PFSK-1 (cell line): ENCODE measurements at regions not wholly inside any gene's neighbourhood (a gene's known extent, or its start where the extent isn't known, plus 50 kb on each side); places are given as distances from the start of the nearest gene placed in this dataset.

Experiments used
- FOXP2 ChIP-seq: optimal IDR thresholded peaks from 2 replicates; pipeline ENCODE3; 2011; ENCODE audit warnings: borderline replicate concordance, control low read depth, inconsistent platforms; ENCODE audit not compliant: insufficient read depth; ENCODE audit errors: extremely low read length, extremely low read depth
- POLR2AphosphoS5 ChIP-seq: IDR thresholded peaks from 2 replicates; pipeline ENCODE4 v1.6.1; 2012; ENCODE audit warnings: low read depth, mild to moderate bottlenecking, control low read depth, low read length, moderate library complexity
- SIN3A ChIP-seq: IDR thresholded peaks from 2 replicates; pipeline ENCODE4 v1.6.1; 2012; ENCODE audit warnings: mild to moderate bottlenecking, low read length, moderate library complexity, borderline replicate concordance; ENCODE audit not compliant: insufficient read depth
- TAF1 ChIP-seq: IDR thresholded peaks from 2 replicates; pipeline ENCODE4 v1.6.1; 2012; ENCODE audit warnings: low read length, control low read depth, borderline replicate concordance; ENCODE audit not compliant: insufficient read depth
- TF ChIP-seq, protein P1 (sequence below), 2 experiments: IDR thresholded peaks; 2 replicates each; pipeline versions ENCODE4 v1.6.1 to v1.8.0; 2011 to 2012; ENCODE audit warnings: low read depth in 2 of 2, low read length in 2 of 2, control low read depth in 1 of 2, inconsistent platforms in 1 of 2, mild to moderate bottlenecking in 1 of 2, moderate library complexity in 1 of 2; ENCODE audit not compliant: insufficient read depth in 1 of 2

DNA sequence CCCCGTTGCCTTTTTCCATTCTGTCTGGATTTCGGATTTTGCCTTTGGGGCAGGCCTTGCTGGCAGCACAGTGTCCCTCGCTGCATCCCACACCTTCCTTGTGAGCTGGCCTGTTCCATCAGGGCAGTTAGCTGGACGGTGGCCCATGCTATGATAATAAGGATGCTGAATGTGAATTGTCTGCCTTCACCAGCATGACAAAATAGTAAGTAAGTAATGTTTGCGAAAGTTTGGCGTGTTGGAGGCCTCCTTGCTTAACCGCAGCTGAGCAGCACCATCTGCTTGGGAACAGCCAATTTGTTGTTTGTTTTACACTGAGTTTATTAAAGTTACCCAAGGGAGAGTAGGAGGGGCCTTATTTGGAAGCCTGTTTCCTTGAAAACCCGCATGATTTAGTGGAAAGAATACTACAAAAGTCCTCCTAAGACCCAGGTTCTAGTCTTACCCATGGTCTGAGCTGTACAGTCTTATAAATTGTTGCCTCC is 469.7 kb upstream of the FANCL start:
- TF ChIP-seq POLR2AphosphoS5, result no peak
- TF ChIP-seq FOXP2, result no peak
- TF ChIP-seq TAF1, result no peak
- TF ChIP-seq, protein P1, sequence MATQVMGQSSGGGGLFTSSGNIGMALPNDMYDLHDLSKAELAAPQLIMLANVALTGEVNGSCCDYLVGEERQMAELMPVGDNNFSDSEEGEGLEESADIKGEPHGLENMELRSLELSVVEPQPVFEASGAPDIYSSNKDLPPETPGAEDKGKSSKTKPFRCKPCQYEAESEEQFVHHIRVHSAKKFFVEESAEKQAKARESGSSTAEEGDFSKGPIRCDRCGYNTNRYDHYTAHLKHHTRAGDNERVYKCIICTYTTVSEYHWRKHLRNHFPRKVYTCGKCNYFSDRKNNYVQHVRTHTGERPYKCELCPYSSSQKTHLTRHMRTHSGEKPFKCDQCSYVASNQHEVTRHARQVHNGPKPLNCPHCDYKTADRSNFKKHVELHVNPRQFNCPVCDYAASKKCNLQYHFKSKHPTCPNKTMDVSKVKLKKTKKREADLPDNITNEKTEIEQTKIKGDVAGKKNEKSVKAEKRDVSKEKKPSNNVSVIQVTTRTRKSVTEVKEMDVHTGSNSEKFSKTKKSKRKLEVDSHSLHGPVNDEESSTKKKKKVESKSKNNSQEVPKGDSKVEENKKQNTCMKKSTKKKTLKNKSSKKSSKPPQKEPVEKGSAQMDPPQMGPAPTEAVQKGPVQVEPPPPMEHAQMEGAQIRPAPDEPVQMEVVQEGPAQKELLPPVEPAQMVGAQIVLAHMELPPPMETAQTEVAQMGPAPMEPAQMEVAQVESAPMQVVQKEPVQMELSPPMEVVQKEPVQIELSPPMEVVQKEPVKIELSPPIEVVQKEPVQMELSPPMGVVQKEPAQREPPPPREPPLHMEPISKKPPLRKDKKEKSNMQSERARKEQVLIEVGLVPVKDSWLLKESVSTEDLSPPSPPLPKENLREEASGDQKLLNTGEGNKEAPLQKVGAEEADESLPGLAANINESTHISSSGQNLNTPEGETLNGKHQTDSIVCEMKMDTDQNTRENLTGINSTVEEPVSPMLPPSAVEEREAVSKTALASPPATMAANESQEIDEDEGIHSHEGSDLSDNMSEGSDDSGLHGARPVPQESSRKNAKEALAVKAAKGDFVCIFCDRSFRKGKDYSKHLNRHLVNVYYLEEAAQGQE (IDR thresholded peaks at IDR 0.05; ENCODE audit: insufficient read depth in 1 of 2, low read depth in 2 of 2, low read length in 2 of 2), result no peak
- no peak for TF ChIP-seq SIN3A

GRCh38 chr2:58709687-58710354 is 468.7 kb upstream of the FANCL start:
- TF ChIP-seq SIN3A (no peak), POLR2AphosphoS5 (no peak), TAF1 (no peak), FOXP2 (no peak)
- TF ChIP-seq, protein P1 (IDR thresholded peaks at IDR 0.05; ENCODE audit: insufficient read depth in 1 of 2, low read depth in 2 of 2, low read length in 2 of 2), result no peak

- TF ChIP-seq POLR2AphosphoS5 (no peak), SIN3A (no peak), TAF1 (no peak), FOXP2 (no peak)
- TF ChIP-seq, protein P1 (IDR thresholded peaks at IDR 0.05; ENCODE audit: insufficient read depth in 1 of 2, low read depth in 2 of 2, low read length in 2 of 2), result no peak
Measured at GRCh38 chr2:58709274-58709673, 468.1 kb upstream of the FANCL start.

DNA sequence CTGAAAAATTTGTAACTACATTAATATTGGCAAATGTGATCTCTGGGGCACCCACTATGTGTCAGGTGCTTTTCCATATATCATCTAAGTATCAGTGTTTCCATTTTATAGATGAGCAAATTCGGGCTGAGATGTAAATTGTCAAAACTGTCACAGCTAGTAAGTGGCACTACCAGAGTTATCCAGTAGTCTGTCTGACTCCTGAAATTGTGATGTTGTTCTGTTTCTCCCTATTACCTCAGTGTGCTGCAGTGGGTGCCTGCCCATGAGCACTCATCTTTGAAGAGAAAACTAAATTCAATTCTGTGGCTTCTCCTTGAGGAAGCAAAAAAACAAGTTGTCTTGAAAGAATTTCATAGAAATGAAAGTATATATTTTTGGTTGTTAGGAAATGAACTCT is 467.4 kb upstream of the FANCL start:
- TF ChIP-seq TAF1, result no peak
- no peak for TF ChIP-seq POLR2AphosphoS5
- TF ChIP-seq SIN3A, result no peak
- no peak for TF ChIP-seq FOXP2
- TF ChIP-seq, protein P1 (IDR thresholded peaks at IDR 0.05; ENCODE audit: insufficient read depth in 1 of 2, low read depth in 2 of 2, low read length in 2 of 2), result no peak
